GM19468 (cell line): ENCODE measurements at regions not wholly inside any gene's neighbourhood (a gene's known extent, or its start where the extent isn't known, plus 50 kb on each side); places are given as distances from the start of the nearest gene placed in this dataset.

Source experiments
- ATAC-seq: cut with Tn5 transposase; IDR thresholded peaks from one replicate; pipeline ENCODE4 v1.9.1; 2021; ENCODE audit warnings: mild to moderate bottlenecking, moderate library complexity, moderate number of reproducible peaks; ENCODE audit not compliant: unreplicated experiment; ENCODE audit errors: extremely low read depth

- no peak for ATAC-seq
Observed at GRCh38 chr5:124796495-124796894, 50.1 kb upstream of the ZNF608 start.

- ATAC-seq = no peak
Observed at GRCh38 chr5:124797665-124798087, 51.2 kb upstream of the ZNF608 start.

GRCh38 chr5:124798890-124799289 is 52.5 kb upstream of the ZNF608 start:
- no peak for ATAC-seq

DNA sequence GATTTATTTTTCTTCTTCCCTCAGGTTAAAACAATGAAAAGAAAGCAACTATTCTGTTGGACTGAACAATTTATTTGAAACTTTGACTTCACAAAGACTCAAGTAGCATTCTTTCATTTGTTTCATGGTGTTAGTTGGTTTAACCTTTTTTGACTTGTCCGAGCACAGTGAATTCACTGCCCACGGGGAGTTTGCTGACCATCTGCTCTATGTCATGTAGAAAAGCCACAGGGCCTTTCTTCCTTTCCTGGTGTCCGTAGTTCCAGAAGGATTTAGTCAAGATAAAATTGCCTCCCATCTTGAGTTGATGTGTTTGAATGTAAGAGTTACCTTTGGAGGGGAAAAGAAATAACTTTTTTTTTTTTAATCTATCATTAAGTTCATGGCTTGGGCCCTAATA is 55.1 kb upstream of the ZNF608 start:
- no peak for ATAC-seq

DNA sequence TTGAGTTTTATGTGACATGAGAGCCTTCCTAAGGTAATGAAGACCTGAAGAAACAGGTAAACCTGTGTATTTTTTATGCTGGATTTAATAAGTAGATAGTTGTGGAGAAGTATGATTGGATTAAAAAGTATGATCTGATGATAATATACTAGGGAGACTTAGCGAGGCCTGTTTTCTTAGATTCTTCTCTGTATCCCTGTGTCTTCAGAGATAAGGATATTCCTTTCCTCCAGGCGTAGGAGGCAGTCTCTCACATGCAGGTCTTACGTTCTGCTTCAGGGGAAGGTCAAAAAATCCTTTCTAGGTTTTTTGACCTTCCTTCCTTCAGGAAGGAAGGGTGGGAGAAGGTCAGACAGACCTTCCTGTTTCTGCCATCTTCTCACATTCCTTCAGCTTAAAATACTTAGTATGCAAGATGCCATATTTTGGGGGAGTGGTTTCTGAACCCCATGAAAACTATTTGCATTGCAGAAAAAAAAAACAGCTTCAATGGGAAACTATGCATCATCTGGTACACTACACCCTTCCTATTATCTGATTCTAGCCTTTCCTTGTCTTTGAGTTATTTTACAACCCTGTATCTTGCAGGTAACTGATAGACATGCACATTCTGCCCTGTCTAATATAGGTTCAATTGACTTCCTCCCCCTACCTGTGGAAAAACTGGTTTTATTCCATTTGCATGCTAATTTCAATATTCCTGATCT is 57.3 kb upstream of the ZNF608 start:
- ATAC-seq = no peak

GRCh38 chr5:124806026-124806372 is 59.6 kb upstream of the ZNF608 start:
- no peak for ATAC-seq

GRCh38 chr5:124806373-124807077 is 60.1 kb upstream of the ZNF608 start:
- ATAC-seq = no peak

DNA sequence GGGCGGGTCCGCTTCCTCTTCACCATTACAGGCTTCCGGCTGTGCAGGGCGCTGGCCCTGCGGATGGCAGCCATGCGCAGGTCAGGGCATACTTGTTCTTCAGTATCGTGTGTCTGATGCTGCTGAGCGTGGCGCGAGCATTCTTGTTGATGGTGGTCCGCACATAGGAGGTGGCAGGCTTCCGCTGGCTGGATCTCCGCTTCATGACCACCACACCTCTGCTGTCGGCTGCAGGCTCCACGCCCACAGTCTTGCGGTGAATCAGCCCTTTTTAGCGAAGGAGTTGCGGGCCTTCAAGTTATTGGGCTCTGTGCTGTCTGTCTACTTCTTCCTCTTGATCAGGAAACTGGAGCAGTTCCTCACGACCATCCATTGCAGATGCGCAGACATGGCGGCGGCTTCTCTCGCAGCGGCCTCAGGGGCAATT is 62.4 kb upstream of the ZNF608 start:
- ATAC-seq = no peak

GRCh38 chr5:124810396-124811006 is 64.1 kb upstream of the ZNF608 start:
- no peak for ATAC-seq

- ATAC-seq = no peak
Observed at GRCh38 chr5:124812771-124813358, 66.4 kb upstream of the ZNF608 start.

- no peak for ATAC-seq
Observed at GRCh38 chr5:124816381-124816780, 69.9 kb upstream of the ZNF608 start.

- ATAC-seq = no peak
Observed at GRCh38 chr5:124819201-124819600, 72.8 kb upstream of the ZNF608 start.

- no peak for ATAC-seq
Observed at GRCh38 chr5:124822647-124823046, 76.2 kb upstream of the ZNF608 start.

DNA sequence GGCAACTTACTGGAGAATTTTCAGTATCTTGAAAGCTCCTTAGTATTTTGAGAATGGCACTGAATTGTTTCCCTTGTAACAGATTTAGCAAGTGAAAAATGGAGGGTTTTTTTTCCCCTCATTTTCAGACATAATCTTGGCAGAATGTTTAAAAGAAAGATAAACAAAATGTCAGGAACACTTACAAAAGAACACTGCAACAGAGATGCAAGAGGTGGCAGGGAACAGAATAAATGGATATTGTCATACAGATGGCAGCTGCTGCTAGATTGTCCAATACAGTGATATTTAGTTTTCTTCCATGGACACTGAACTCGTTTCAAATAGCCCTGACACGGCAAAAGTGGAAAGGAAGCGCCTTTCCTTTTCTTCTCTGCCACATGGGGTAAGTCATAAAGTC is 76.9 kb upstream of the ZNF608 start:
- no peak for ATAC-seq

DNA sequence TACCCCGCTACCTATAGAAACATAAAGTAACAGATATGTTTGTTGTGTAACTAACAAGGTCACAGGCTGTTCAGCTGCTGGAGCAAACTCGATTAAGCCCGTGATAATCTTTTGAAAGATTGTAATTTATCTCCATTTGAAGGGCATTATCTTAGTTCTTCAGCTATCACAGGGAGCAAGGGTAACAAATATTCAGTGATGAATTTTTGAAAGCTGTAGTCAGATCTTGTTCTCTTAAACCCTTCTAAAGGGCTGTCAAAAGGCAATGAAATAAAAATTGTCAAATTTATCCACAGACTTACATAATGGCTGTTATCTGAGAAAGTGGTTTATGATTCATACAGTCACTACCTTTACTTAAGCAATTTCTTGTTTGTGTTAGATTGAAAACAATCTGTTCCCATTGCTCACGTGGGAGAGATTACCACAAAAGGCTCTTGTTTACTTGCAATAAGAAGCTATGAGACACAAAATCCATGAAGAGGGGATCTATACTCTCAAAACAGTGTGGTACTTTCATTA is 78.3 kb upstream of the ZNF608 start:
- ATAC-seq = no peak

DNA sequence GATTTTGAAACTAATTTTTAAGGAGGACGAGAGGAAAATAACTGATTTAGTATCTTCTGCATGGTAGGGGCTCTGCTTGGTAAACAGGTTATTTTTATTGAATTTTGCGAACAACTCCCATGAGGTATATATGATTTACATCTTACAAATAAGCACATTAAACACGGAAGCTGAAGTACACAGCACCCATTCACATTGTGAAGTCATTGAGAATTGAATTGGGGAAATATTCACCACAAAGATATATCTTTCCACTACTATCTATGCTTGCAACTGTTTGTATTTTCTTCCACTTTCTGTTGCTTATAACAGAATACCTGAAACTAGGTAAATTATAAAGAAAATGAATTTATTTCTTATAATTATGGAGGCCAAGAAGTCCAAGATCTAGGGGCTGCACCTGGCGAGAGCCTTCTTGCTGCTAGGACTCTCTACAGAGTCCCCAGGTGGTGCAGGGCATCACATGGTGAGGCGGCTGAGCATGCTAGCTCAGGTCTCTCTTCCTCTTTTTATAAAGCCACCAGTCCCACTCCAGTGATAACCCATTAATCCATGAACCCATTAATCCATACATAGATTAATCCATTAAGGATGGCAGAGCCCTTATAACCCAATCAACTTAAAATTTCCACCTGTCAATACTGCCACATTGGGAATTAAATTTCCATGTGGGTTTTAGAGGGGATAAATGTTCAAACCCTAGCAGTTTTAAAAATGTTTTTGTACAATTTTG is 79.0 kb upstream of the ZNF608 start:
- ATAC-seq = peak; percentile 68

- ATAC-seq = no peak
Observed at GRCh38 chr5:124825983-124826337, 79.5 kb upstream of the ZNF608 start.

GRCh38 chr5:124828731-124829234 is 82.3 kb upstream of the ZNF608 start:
- no peak for ATAC-seq

DNA sequence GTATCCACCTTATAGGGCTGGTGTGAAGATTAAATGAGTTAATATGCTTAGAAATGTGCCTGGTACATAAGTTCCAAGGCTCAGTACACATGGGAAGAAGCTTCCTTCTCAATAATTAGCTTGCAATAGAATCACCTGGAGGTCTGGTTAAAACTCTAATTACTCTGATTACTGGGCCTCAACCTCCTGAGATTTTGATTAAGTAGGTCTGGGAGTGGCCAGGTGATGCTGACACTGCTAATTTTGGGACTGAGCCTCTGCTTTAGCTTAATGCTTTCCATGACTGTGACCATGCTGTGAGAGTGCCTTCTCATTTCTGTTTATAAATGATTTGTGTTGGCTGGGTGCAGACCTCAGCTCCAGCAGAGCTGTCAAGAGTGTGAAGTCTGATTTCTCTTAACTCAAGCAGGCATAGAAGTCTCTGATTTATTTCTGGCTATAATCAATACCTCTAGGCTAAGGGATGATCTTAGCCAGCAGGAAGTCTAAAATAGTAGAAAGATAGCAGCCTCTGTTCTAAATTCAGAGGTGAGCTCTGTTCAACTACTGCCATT is 85.3 kb upstream of the ZNF608 start:
- ATAC-seq = no peak

DNA sequence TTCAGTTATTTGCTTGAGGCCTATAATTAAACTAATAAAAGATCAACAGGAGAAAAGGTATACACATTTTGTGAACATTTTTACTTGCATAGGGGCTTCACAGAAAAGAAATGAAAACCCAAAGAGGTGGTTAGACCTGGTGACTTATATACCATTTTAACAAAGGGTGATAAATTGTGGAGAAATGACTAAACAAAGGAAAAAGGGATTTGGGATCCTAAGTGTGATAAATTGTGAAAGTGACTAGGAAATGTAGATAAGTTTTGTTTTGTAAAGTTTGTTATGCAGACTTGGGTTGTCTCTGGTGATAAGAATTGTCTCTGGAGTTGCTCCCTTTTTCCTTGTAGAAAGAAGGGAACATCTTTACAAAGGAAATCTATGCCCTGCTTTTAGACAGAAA is 86.1 kb upstream of the ZNF608 start:
- ATAC-seq = no peak
